Smooth muscle cell (in vitro differentiated cells): ENCODE measurements at regions not wholly inside any gene's neighbourhood (a gene's known extent, or its start where the extent isn't known, plus 50 kb on each side); places are given as distances from the start of the nearest gene placed in this dataset.

ENCODE experiments used
- DNase-seq: peaks from one replicate; lab custom pipeline; 2025; ENCODE audit not compliant: unreplicated experiment; lab: John Stamatoyannopoulos, UW
- H2AFZ ChIP-seq: fragments of 200-600 bp; sonication (generic); 2 replicates; pipeline ENCODE4 v1.6.0; 2016; ENCODE audit warnings: antibody characterized with exemption, low read depth, mild to moderate bottlenecking
- H3F3A ChIP-seq: fragments of 200-600 bp; sonication (generic); 2 replicates; pipeline ENCODE4 v1.6.0; 2017; ENCODE audit warnings: antibody characterized with exemption, low read depth
- H3K27ac ChIP-seq: fragments of 200-600 bp; sonication (generic); 2 replicates; pipeline ENCODE4 v1.5.1; 2016; ENCODE audit warnings: low read depth, mild to moderate bottlenecking
- H3K27me3 ChIP-seq: fragments of 200-600 bp; sonication (generic); 2 replicates; pipeline ENCODE4 v1.6.1; 2016; ENCODE audit warnings: low read depth, mild to moderate bottlenecking
- H3K36me3 ChIP-seq: fragments of 200-600 bp; sonication (generic); 2 replicates; pipeline ENCODE4 v1.5.1; 2016; ENCODE audit warnings: low read depth
- H3K4me1 ChIP-seq: fragments of 200-600 bp; sonication (generic); 2 replicates; pipeline ENCODE4 v1.5.1; 2016; ENCODE audit warnings: low read depth
- H3K4me2 ChIP-seq: fragments of 200-600 bp; sonication (generic); 2 replicates; pipeline ENCODE4 v1.6.0; 2016; ENCODE audit warnings: mild to moderate bottlenecking
- H3K4me3 ChIP-seq: fragments of 200-600 bp; sonication (generic); 2 replicates; pipeline ENCODE4 v1.5.1; 2016; ENCODE audit warnings: mild to moderate bottlenecking
- H3K79me2 ChIP-seq: fragments of 200-600 bp; sonication (generic); 2 replicates; pipeline ENCODE4 v1.6.0; 2016; ENCODE audit warnings: low read depth, mild to moderate bottlenecking
- H3K9ac ChIP-seq: fragments of 200-600 bp; sonication (generic); 2 replicates; pipeline ENCODE4 v1.6.0; 2016; ENCODE audit warnings: low read depth
- H3K9me3 ChIP-seq: fragments of 200-600 bp; sonication (generic); replicated peaks from 2 replicates; pipeline ENCODE4 v1.5.1; 2016; ENCODE audit warnings: low read depth
- H4K20me1 ChIP-seq: fragments of 200-600 bp; sonication (generic); 2 replicates; pipeline ENCODE4 v1.6.0; 2016; ENCODE audit warnings: low read depth
- WGBS: methylation state at CpG from one replicate; pipeline ENCODE4 v1.1.7; 2016; ENCODE audit warnings: low lambda C conversion rate; 5-methylcytosine and 5-hydroxymethylcytosine counted together
- TF ChIP-seq, protein P1 (sequence below): fragments of 200-600 bp; sonication (generic); IDR thresholded peaks from 2 replicates; pipeline ENCODE4 v1.5.1; 2017; ENCODE audit warnings: borderline replicate concordance, mild to moderate bottlenecking, antibody characterized with exemption; ENCODE audit not compliant: insufficient read depth, poor library complexity, severe bottlenecking

DNA sequence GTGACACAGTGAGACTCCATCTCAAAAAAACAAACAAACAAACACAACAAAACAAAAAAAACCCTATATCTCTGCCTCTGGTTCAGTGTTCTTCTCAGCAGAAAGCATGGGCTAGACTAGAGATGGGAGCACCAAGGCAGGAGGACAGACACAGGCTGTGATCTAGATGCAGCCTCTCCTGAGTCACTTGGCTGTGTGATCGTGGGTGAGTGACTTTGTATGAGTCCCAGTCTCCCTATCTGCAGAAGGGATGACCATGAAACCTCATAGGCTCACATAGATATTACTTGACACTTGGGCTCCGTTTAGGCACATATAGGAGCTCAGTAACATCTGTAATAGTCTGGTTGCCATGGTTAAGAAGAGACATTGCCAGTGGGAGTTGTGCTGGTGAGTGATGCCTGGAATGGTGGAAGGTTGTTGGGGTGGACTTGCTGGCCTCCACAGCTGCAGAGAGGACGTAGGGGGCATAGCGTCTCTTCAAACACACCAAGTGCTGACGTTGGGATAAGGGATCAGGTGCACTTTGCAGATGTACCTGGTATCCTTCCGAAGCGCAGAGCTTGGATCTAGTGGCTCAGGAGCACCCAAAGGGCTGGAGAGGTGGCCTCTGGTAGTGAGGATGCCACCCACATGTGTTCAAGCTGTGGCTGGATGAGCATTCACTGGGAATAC is 318.9 kb upstream of the HS6ST1 start:
- H2AFZ ChIP-seq, result no peak overlapping the region
- no peaks in the 10 kb centered on the region for H3K36me3 ChIP-seq
- DNase-seq, result no peak
- H3F3A ChIP-seq, result no peaks in the 10 kb centered on the region
- no peaks in the 10 kb centered on the region for H3K9me3 ChIP-seq
- TF ChIP-seq, protein P1, sequence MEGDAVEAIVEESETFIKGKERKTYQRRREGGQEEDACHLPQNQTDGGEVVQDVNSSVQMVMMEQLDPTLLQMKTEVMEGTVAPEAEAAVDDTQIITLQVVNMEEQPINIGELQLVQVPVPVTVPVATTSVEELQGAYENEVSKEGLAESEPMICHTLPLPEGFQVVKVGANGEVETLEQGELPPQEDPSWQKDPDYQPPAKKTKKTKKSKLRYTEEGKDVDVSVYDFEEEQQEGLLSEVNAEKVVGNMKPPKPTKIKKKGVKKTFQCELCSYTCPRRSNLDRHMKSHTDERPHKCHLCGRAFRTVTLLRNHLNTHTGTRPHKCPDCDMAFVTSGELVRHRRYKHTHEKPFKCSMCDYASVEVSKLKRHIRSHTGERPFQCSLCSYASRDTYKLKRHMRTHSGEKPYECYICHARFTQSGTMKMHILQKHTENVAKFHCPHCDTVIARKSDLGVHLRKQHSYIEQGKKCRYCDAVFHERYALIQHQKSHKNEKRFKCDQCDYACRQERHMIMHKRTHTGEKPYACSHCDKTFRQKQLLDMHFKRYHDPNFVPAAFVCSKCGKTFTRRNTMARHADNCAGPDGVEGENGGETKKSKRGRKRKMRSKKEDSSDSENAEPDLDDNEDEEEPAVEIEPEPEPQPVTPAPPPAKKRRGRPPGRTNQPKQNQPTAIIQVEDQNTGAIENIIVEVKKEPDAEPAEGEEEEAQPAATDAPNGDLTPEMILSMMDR, result no peak
- 92% methylated on average over 7 of the region's 7 CpGs for WGBS
- H4K20me1 ChIP-seq, result no peaks in the 10 kb centered on the region
- H3K79me2 ChIP-seq, result no peaks in the 10 kb centered on the region
- no peak overlapping the region for H3K27ac ChIP-seq
- H3K27me3 ChIP-seq, result no peaks in the 10 kb centered on the region
- H3K4me1 ChIP-seq, result peaks cover 32% of the 10 kb centered on the region
- no peak overlapping the region for H3K4me2 ChIP-seq
- no peak overlapping the region for H3K9ac ChIP-seq
- H3K4me3 ChIP-seq, result no peak overlapping the region

DNA sequence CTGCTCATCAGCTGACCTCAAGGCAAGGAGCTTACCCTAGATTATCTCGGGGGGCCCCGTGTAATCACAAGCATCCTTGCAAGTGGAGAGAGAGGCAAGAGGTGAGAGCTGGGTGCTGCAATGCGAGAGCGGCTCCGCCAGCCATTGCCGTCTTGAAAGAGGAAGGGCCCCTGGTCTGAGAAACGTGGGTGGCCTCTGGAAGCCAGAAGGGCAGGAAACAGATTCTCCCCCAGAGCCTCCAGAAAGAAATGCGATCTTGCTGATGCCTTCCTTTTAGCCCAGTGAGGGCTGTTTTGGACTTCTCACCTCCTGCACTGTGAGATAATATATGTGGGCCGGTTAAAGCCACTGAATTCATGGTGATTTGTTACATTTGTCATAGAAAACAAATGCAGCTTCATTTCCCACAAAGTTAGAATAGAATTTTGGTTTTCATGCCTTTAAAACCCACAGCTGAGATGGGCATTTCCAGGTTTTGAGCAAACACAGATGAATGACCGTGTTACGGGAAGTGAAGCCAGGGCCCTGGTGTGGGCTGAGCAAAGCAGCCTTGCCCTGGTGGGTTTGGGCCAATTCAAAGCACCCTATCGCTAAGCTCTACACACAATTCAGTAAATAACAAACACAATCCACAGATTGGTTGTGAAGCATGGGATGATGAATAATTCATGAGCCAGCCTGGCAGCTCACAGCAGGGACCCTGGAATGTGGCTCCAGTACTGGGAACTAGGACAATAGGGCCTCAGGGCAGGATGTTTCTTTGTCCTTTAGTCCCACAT is 319.9 kb upstream of the HS6ST1 start:
- TF ChIP-seq, protein P1, result no peak

DNA sequence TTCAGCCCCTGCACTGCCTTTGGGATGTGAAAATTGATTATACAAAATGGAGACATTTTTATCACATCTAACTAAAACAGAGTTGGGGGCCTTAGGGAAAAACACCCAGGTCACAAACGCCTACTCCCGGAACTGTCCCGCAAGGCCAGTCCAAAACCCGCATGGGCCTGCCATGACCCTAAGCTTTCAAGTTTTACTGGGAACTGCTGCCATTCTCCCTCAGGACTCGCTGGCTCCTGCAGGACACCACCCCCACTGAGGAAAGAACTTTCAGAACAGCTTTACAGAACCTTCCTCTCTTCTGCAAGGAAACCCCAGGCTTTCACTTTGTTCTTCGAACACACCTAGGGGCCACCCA is 320.4 kb upstream of the HS6ST1 start:
- Histone ChIP-seq H3K27me3 (no peaks in the 10 kb centered on the region), H2AFZ (peak overlapping the region; percentile 3), H3K4me1 (peaks cover 24% of the 10 kb centered on the region), H3K36me3 (no peaks in the 10 kb centered on the region), H3K9ac (no peak overlapping the region), H3K9me3 (no peaks in the 10 kb centered on the region), H3K79me2 (no peaks in the 10 kb centered on the region), H3F3A (no peaks in the 10 kb centered on the region), H3K4me3 (no peak overlapping the region), H4K20me1 (no peaks in the 10 kb centered on the region), H3K4me2 (peak overlapping the region; percentile 26), H3K27ac (no peak overlapping the region)
- TF ChIP-seq, protein P1, result no peak
- DNase-seq, result no peak
- 74% methylated on average over 6 of the region's 6 CpGs for WGBS

More for the DNA sequence above, 319.9 kb upstream of the HS6ST1 start:
- Histone ChIP-seq H3K4me1 (peaks cover 24% of the 10 kb centered on the region), H3K4me2 (peak overlapping the region; percentile 26), H2AFZ (peak overlapping the region; percentile 3), H3K9me3 (no peaks in the 10 kb centered on the region), H3K9ac (no peak overlapping the region), H4K20me1 (no peaks in the 10 kb centered on the region), H3F3A (no peaks in the 10 kb centered on the region), H3K27ac (no peak overlapping the region), H3K79me2 (no peaks in the 10 kb centered on the region), H3K36me3 (no peaks in the 10 kb centered on the region), H3K27me3 (no peaks in the 10 kb centered on the region), H3K4me3 (no peak overlapping the region)
- no peak for DNase-seq
- WGBS, result 49% methylated on average over 12 of the region's 12 CpGs
